Urinary bladder (tissue), 3 donors: ENCODE measurements at regions not wholly inside any gene's neighbourhood (a gene's known extent, or its start where the extent isn't known, plus 50 kb on each side); places are given as distances from the start of the nearest gene placed in this dataset.
"Not testable (repeated sequence)": the region's sequence is repeated elsewhere in the genome, so short reads cannot be mapped to it uniquely, and the experiment has no call there.

Experiments used
- DNase-seq: peaks from one replicate; pipeline ENCODE4 v3.0.0-alpha.2; 2015; ENCODE audit errors: extremely low spot score
- H3K27ac ChIP-seq: one replicate; pipeline ENCODE4 v1.5.1; 2013; ENCODE audit warnings: low read depth, mild to moderate bottlenecking, moderate library complexity
- H3K36me3 ChIP-seq: one replicate; pipeline ENCODE4 v1.6.1; 2013; ENCODE audit warnings: mild to moderate bottlenecking, moderate library complexity; ENCODE audit not compliant: insufficient read depth
- H3K4me1 ChIP-seq: one replicate; pipeline ENCODE4 v1.6.1; 2013; ENCODE audit warnings: mild to moderate bottlenecking, moderate library complexity; ENCODE audit not compliant: insufficient read depth
- H3K4me3 ChIP-seq: one replicate; pipeline ENCODE4 v1.5.1; 2013; ENCODE audit warnings: low read depth, low read length
- WGBS: extraction: QIAGEN DNeasy Blood & Tissue Kit; methylation state at CpG from one replicate; pipeline ENCODE4 v1.1.7; 2013; 5-methylcytosine and 5-hydroxymethylcytosine counted together
- donor health status: healthy with polysubstance abuse.
- donor health status: healthy.

GRCh38 chr16:65749506-65749905 lies 617.0 kb upstream of the CDH5 start:
- no peaks in the 10 kb centered on the region for H3K4me1 ChIP-seq
- H3K4me3 ChIP-seq, result no peak overlapping the region
- no peak overlapping the region for H3K27ac ChIP-seq
- 62% methylated on average over 6 of the region's 6 CpGs for WGBS
- DNase-seq, result no peak
- H3K36me3 ChIP-seq, result no peaks in the 10 kb centered on the region

- 82% methylated on average over 4 of the region's 4 CpGs for WGBS
- H3K36me3 ChIP-seq, result no peaks in the 10 kb centered on the region
- H3K4me3 ChIP-seq, result no peak overlapping the region
- no peak overlapping the region for H3K27ac ChIP-seq
- no peaks in the 10 kb centered on the region for H3K4me1 ChIP-seq
- DNase-seq, result no peak
These were observed 619.5 kb upstream of the CDH5 start for GRCh38 chr16:65746941-65747340.

GRCh38 chr16:65745201-65745708 lies 621.2 kb upstream of the CDH5 start:
- 97% methylated on average over 1 of the region's 1 CpG for WGBS
- no peak overlapping the region for H3K27ac ChIP-seq
- H3K4me3 ChIP-seq, result no peak overlapping the region
- no peaks in the 10 kb centered on the region for H3K4me1 ChIP-seq
- DNase-seq, result no peak
- no peaks in the 10 kb centered on the region for H3K36me3 ChIP-seq

- H3K4me1 ChIP-seq, result no peaks in the 10 kb centered on the region
- H3K4me3 ChIP-seq, result no peak overlapping the region
- H3K27ac ChIP-seq, result no peak overlapping the region
- WGBS, result 47% methylated on average over 2 of the region's 2 CpGs
- DNase-seq, result no peak
- no peaks in the 10 kb centered on the region for H3K36me3 ChIP-seq
These were observed 622.1 kb upstream of the CDH5 start for GRCh38 chr16:65744401-65744800.

GRCh38 chr16:65743558-65743957 lies 621.7 kb upstream of the CDH11 start:
- no peak for DNase-seq
- Histone ChIP-seq H3K27ac (no peak overlapping the region), H3K4me3 (no peak overlapping the region), H3K4me1 (no peaks in the 10 kb centered on the region), H3K36me3 (no peaks in the 10 kb centered on the region)
- WGBS, result 94% methylated on average over 3 of the region's 3 CpGs

- DNase-seq, result no peak
- Histone ChIP-seq H3K27ac (no peak overlapping the region), H3K4me1 (no peaks in the 10 kb centered on the region), H3K36me3 (no peaks in the 10 kb centered on the region), H3K4me3 (no peak overlapping the region)
These were observed 618.8 kb upstream of the CDH11 start for GRCh38 chr16:65740711-65741110.

- Histone ChIP-seq H3K4me1 (no peaks in the 10 kb centered on the region), H3K27ac (no peak overlapping the region), H3K36me3 (no peaks in the 10 kb centered on the region), H3K4me3 (no peak overlapping the region)
- DNase-seq, result no peak
- WGBS, result 84% methylated on average over 3 of the region's 3 CpGs
These were observed 617.7 kb upstream of the CDH11 start for GRCh38 chr16:65739518-65739917.

- no peaks in the 10 kb centered on the region for H3K36me3 ChIP-seq
- DNase-seq, result no peak
- H3K27ac ChIP-seq, result no peak overlapping the region
- 63% methylated on average over 4 of the region's 4 CpGs for WGBS
- no peak overlapping the region for H3K4me3 ChIP-seq
- no peaks in the 10 kb centered on the region for H3K4me1 ChIP-seq
These were observed 616.0 kb upstream of the CDH11 start for GRCh38 chr16:65737831-65738230.

GRCh38 chr16:65735615-65736014 lies 613.8 kb upstream of the CDH11 start:
- H3K4me1 ChIP-seq, H3K27ac ChIP-seq, H3K4me3 ChIP-seq, H3K36me3 ChIP-seq, DNase-seq: not testable (repeated sequence)

GRCh38 chr16:65733721-65734120 lies 611.9 kb upstream of the CDH11 start:
- DNase-seq, result no peak
- Histone ChIP-seq H3K27ac (no peak overlapping the region), H3K4me1 (no peaks in the 10 kb centered on the region), H3K4me3 (no peak overlapping the region), H3K36me3 (no peaks in the 10 kb centered on the region)
- 90% methylated on average over 3 of the region's 3 CpGs for WGBS

GRCh38 chr16:65731833-65732232 lies 610.0 kb upstream of the CDH11 start:
- H3K4me1 ChIP-seq, result no peaks in the 10 kb centered on the region
- no peaks in the 10 kb centered on the region for H3K36me3 ChIP-seq
- DNase-seq, result no peak
- no peak overlapping the region for H3K4me3 ChIP-seq
- no peak overlapping the region for H3K27ac ChIP-seq

GRCh38 chr16:65728652-65729051 lies 606.8 kb upstream of the CDH11 start:
- 92% methylated on average over 2 of the region's 2 CpGs for WGBS
- no peak for DNase-seq
- Histone ChIP-seq H3K27ac (no peak overlapping the region), H3K36me3 (no peaks in the 10 kb centered on the region), H3K4me3 (no peak overlapping the region), H3K4me1 (no peaks in the 10 kb centered on the region)

GRCh38 chr16:65728167-65728566 lies 606.3 kb upstream of the CDH11 start:
- no peak overlapping the region for H3K4me3 ChIP-seq
- WGBS, result 64% methylated on average over 3 of the region's 3 CpGs
- no peak for DNase-seq
- H3K27ac ChIP-seq, result no peak overlapping the region
- no peaks in the 10 kb centered on the region for H3K4me1 ChIP-seq
- H3K36me3 ChIP-seq, result no peaks in the 10 kb centered on the region

- H3K27ac ChIP-seq, result no peak overlapping the region
- DNase-seq, result no peak
- no peaks in the 10 kb centered on the region for H3K4me1 ChIP-seq
- H3K36me3 ChIP-seq, result no peaks in the 10 kb centered on the region
- no peak overlapping the region for H3K4me3 ChIP-seq
- WGBS, result 71% methylated on average over 8 of the region's 8 CpGs
These were observed 605.8 kb upstream of the CDH11 start for GRCh38 chr16:65727534-65728137.
